Stimulated activated CD8-positive, alpha-beta memory T cell treated with anti-CD3 and anti-CD28 coated beads, Interleukin-12 subunit alpha, Interleukin-12 subunit beta, amount 100 ng/mL, for 1 hour (primary cell): ENCODE measurements at regions not wholly inside any gene's neighbourhood (a gene's known extent, or its start where the extent isn't known, plus 50 kb on each side); places are given as distances from the start of the nearest gene placed in this dataset.

Experiments
- DNase-seq: peaks from one replicate; pipeline ENCODE4 v3.0.0-alpha.2; 2020; ENCODE audit warnings: low read depth

DNA sequence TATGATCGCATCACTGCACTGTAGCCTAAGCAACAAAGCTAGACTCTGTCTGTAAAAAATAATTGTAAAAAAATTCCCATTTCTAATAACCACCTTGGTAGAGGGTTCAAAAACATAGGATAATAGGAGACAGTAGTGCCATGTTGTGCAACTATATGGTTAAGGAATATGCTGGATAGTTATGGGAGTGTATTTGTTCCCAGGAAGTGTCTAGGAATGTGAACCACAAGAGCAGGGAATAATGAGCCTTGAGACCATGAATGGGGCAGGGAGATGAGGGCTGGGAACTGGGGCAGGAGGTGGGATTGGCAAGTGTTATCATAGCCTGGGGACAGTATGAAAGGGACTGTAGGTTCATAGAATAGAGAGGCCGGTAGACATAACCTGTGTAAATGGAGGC, 50.4 kb downstream of the RUSC2 start:
- DNase-seq: no peak

DNA sequence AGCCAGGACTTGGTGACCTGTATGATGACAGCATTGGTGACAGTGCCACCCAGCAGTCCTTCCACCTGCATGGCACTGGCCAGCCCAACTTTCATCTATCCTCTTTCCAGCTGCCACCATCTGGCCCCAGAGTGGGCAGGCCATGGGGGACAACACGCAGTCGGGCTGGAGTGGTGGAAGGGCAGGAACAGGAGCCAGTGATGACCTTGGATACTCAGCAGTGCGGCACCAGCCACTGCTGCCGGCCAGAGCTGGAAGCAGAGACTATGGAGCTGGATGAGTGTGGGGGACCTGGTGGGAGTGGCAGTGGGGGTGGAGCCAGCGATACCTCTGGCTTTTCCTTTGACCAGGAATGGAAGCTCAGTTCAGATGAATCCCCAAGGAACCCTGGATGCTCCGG, 56.9 kb downstream of the RUSC2 start:
- no peak for DNase-seq

DNA sequence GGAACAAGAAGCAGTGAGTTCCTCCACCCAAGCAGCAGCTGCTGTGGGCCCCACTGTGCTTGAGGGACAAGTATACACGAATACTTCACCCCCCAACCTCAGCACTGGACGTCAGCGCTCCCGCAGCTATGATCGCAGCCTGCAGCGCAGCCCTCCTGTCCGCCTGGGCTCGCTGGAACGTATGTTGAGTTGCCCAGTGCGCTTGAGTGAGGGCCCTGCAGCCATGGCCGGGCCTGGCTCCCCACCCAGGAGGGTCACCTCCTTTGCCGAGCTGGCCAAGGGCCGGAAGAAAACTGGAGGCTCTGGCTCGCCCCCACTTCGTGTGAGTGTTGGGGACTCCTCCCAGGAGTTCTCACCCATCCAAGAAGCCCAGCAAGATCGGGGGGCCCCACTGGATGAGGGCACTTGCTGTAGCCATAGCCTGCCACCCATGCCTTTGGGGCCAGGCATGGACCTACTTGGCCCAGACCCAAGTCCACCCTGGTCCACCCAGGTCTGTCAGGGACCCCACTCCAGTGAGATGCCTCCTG, 57.1 kb upstream of the TESK1 start:
- DNase-seq: no peak

DNA sequence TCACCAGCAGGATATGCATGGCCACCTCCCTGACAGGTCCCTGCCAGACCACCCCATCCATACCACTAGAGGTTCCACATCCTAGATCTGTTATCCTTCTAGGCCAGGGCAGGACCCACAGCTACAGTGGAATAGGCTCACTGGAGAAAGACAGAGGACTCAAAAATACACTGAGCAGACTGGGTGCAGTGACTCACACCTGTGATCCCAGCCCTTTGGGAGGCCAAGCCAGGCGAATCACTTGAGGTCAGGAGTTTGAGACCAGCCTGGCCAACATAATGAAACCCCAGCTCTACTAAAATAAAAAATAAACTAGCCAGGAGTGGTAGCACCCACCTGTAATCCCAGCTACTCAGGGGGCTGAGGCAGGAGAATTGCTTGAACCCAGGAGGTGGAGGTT, 56.5 kb upstream of the TESK1 start:
- DNase-seq: no peak

DNA sequence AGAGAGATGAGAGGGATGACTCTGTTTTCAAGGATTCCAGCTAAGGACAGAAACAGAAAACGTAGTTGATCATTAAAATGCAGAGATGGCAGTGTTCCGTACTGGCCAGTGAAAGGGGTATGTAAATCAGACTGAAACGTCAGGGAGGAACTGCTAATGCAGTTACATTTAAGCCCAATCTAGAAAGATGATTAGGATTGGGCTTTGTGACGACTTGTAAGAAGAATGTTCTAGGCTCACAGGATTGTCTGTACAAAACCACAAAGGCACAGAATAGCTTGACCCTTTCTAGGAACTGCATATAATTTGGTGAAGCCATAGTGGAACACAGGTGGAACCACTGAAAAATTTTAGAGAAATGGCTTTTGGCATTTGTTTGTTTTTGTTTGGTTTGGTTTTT, 55.6 kb upstream of the TESK1 start:
- no peak for DNase-seq

DNA sequence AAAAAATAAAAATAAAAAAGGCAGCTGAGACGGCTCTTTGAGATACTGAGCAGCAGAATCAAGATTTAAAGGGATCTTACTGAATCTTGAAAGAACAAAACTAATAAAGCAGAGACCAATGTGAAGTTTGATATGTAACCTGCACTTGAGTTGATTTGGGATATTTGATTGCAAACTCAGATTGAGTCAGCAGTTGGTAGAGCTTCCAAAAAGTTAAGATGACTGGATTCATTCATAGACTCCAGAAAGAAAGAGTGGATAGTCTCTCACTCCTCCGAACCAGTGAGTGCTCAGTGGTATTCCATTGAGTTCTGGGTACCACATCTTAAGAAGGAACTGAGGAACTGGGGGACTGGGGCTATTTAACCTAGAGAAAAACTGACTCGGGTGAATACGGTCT, 52.7 kb upstream of the TESK1 start:
- DNase-seq: no peak

DNA sequence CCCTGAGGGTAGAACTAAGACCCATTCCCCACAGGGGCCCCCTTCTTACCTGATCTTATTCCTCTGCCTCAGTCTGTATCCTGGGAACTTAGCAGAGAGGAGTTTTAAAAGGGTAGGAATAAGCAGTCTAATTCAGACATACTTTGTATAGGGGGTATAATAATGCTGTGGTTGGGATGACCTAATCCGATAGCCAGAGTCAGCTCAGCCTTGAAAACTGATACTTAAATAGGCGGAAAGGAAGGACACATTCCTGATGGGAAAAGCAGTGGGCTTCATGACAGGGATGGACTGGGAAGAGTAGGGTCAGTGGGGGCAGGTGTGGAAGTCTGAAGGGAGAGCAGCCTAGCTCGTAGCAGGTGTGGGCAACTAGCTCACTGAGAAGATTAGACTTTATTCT, 52.2 kb upstream of the TESK1 start:
- no peak for DNase-seq

DNA sequence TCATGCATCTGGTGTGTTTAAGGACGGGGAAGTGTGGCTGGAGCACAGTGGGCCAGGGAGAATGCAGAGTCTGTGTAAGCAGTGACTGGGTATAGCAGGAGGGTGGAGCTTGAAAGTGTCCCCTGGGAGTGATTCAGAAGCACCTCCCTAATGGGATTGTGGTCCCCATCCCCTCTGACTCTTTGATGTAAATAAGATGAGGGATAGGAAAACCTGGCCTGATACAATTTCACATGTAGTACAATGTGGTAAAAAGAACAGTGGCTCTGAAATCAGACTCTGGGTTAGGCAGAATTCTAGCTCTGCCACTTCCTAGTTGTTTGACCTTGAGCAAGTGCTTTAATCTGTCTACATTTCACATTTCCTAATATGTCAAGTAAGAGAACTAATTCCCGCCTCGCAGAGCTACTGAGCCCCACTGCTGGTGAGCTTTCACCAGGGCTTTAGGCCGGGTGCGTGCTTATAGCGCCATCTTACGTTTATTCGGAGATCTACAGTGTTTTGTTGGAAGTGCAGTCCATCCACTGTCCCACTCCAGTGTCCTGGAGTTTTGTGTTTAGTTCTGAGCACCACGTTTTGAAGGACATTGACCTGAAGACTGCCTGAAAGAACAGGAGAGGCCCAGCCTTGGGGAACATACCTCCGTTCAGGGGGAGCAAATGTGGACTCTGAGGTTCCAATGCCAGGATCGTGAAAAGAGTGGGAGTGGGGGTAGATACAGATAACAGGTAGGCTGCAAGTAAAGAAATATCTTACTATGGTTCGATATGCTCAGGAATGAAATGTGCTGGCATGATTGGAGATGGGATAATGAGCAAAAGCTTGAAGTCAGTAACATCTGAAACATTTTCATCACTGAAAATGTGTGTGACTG, 51.2 kb upstream of the TESK1 start:
- peak; percentile 1 for DNase-seq

DNA sequence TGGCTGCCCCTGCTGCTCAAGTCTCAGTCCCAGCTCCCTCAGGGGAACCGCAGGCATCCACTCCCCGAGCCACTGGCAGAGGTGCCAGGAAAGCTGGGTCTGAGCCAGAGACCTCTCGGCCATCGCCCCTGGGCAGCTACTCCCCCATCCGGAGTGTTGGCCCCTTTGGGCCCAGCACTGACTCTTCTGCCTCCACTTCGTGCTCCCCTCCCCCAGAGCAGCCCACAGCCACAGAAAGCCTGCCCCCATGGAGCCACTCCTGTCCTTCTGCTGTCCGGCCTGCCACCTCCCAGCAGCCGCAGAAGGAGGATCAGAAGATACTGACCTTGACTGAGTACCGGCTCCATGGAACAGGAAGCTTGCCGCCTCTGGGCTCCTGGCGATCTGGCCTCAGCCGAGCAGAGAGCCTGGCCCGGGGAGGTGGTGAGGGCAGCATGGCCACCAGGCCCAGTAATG, 49.8 kb upstream of the TESK1 start:
- no peak for DNase-seq
